GM20000 (cell line): ENCODE measurements at regions not wholly inside any gene's neighbourhood (a gene's known extent, or its start where the extent isn't known, plus 50 kb on each side); places are given as distances from the start of the nearest gene placed in this dataset.

ENCODE experiments used
- DNase-seq: peaks from one replicate; pipeline ENCODE4 v3.0.0; 2012; ENCODE audit warnings: low spot score
- CTCF ChIP-seq: IDR thresholded peaks from 2 replicates; pipeline ENCODE4 v1.5.1; 2012; ENCODE audit warnings: mild to moderate bottlenecking, control low read depth; ENCODE audit errors: extremely low read depth, missing control alignments

GRCh38 chr5:117236941-117237340, 662.3 kb upstream of the SEMA6A start:
- TF ChIP-seq CTCF = no peak
- DNase-seq = no peak

- no peak for TF ChIP-seq CTCF
- no peak for DNase-seq
These were observed 661.2 kb upstream of the SEMA6A start for GRCh38 chr5:117235786-117236185.

- no peak for DNase-seq
- no peak for TF ChIP-seq CTCF
These were observed 655.8 kb upstream of the SEMA6A start for GRCh38 chr5:117230375-117230774.

GRCh38 chr5:117220730-117221129, 646.1 kb upstream of the SEMA6A start:
- DNase-seq = no peak
- no peak for TF ChIP-seq CTCF

GRCh38 chr5:117218789-117219188, 644.2 kb upstream of the SEMA6A start:
- DNase-seq = no peak
- no peak for TF ChIP-seq CTCF

- no peak for DNase-seq
- no peak for TF ChIP-seq CTCF
These were observed 638.2 kb upstream of the SEMA6A start for GRCh38 chr5:117212866-117213265.

- DNase-seq = no peak
- TF ChIP-seq CTCF = no peak
These were observed 636.2 kb upstream of the SEMA6A start for GRCh38 chr5:117210796-117211195.
